Left colon (tissue), 2 donors: ENCODE measurements at regions not wholly inside any gene's neighbourhood (a gene's known extent, or its start where the extent isn't known, plus 50 kb on each side); places are given as distances from the start of the nearest gene placed in this dataset.
A peak's percentile ranks its signal among the peaks of the same experiment; 100 is the strongest.

Experiments
- ATAC-seq: fragments of 200-7000 bp; cut with Tn5 transposase; one replicate; pipeline ENCODE4 v1.9.1; 2020; ENCODE audit warnings: mild to moderate bottlenecking, moderate library complexity
- DNase-seq, 2 donors: peaks; one replicate each; pipeline ENCODE4 v3.0.0-alpha.2; 2020
- intact Hi-C, 2 donors: fragments of 100-400 bp; cut with DNase I in 1 of 2; cut with micrococcal nuclease in 1 of 2; formaldehyde crosslinking; loops; one replicate each; pipeline versions ENCODE4 v1.11.2 to v1.14.0; 2022; cut with DNase I, micrococcal nuclease
- donor health status: DM: no; HTN: no; CAD: no.
- donor health status: DM: yes; HTN: yes; CAD: no.

- ATAC-seq (no peak), DNase-seq (no peak)
- intact Hi-C loops: no loop called here
These were observed 202.6 kb upstream of the MCTP2 start for GRCh38 chr15:94028809-94029208.

- intact Hi-C loops: no loop called here
- no peak for ATAC-seq
- no peak for DNase-seq
These were observed 203.2 kb upstream of the MCTP2 start for GRCh38 chr15:94028121-94028520.

- intact Hi-C loops: no loop called here
- no peak for ATAC-seq
- DNase-seq: no peak
These were observed 203.8 kb upstream of the MCTP2 start for GRCh38 chr15:94027581-94027980.

GRCh38 chr15:94026458-94027304 is 204.7 kb upstream of the MCTP2 start:
- ATAC-seq: no peak
- DNase-seq: no peak
- intact Hi-C loops: no loop called here

- ATAC-seq: no peak
- intact Hi-C loops: no loop called here
- no peak for DNase-seq
These were observed 207.8 kb upstream of the MCTP2 start for GRCh38 chr15:94023531-94023930.

- intact Hi-C loops: no loop called here
- no peak for DNase-seq
- ATAC-seq: no peak
These were observed 209.6 kb upstream of the MCTP2 start for GRCh38 chr15:94021621-94022320.

- DNase-seq: no peak
- intact Hi-C loops: no loop called here
These were observed 212.3 kb upstream of the MCTP2 start for GRCh38 chr15:94019062-94019461.

GRCh38 chr15:94015324-94015723 is 216.0 kb upstream of the MCTP2 start:
- intact Hi-C loops: no loop called here
- ATAC-seq: no peak
- no peak for DNase-seq

More at GRCh38 chr15:94019062-94019461, 212.3 kb upstream of the MCTP2 start:
- ATAC-seq: no peak

- ATAC-seq: no peak
These were observed 223.0 kb upstream of the MCTP2 start for GRCh38 chr15:94008104-94009074.

GRCh38 chr15:94004697-94005096 is 226.7 kb upstream of the MCTP2 start:
- no peak for ATAC-seq
- intact Hi-C loops: no loop called here
- DNase-seq: peak; percentile 7 to 41

More at GRCh38 chr15:94008104-94009074, 223.0 kb upstream of the MCTP2 start:
- intact Hi-C loops: no loop called here
- no peak for DNase-seq

GRCh38 chr15:94002041-94002440 is 229.3 kb upstream of the MCTP2 start:
- intact Hi-C loops: no loop called here
- DNase-seq (no peak), ATAC-seq (no peak)

- intact Hi-C loops: no loop called here
- ATAC-seq: no peak
These were observed 230.0 kb upstream of the MCTP2 start for GRCh38 chr15:94001255-94001801.

GRCh38 chr15:94000606-94001005 is 230.8 kb upstream of the MCTP2 start:
- no peak for DNase-seq
- ATAC-seq: no peak
- intact Hi-C loops: no loop called here

More at GRCh38 chr15:94001255-94001801, 230.0 kb upstream of the MCTP2 start:
- DNase-seq: no peak

GRCh38 chr15:93997071-93997658 is 234.2 kb upstream of the MCTP2 start:
- DNase-seq (no peak), ATAC-seq (peak; percentile 48)
- intact Hi-C loops: loop anchor here in 1 of 2 donors (10.0 kb wide), 1 partner anchor 118 kb away; no protein-coding TSS in a partner anchor

GRCh38 chr15:93989440-93989998 is 241.8 kb upstream of the MCTP2 start:
- DNase-seq (no peak), ATAC-seq (no peak)
- intact Hi-C loops: no loop called here

- intact Hi-C loops: no loop called here
- DNase-seq (no peak), ATAC-seq (no peak)
These were observed 244.3 kb upstream of the MCTP2 start for GRCh38 chr15:93987068-93987467.

- DNase-seq (no peak), ATAC-seq (no peak)
- intact Hi-C loops: no loop called here
These were observed 244.9 kb upstream of the MCTP2 start for GRCh38 chr15:93986400-93986984.

GRCh38 chr15:93985925-93986324 is 245.4 kb upstream of the MCTP2 start:
- ATAC-seq (no peak), DNase-seq (no peak)
- intact Hi-C loops: no loop called here
